Activated naive CD8-positive, alpha-beta T cell (primary cell): ENCODE measurements at regions not wholly inside any gene's neighbourhood (a gene's known extent, or its start where the extent isn't known, plus 50 kb on each side); places are given as distances from the start of the nearest gene placed in this dataset.
"Not testable (repeated sequence)": the region's sequence is repeated elsewhere in the genome, so short reads cannot be mapped to it uniquely, and the experiment has no call there.

ENCODE experiments used
- H3K27ac Mint-ChIP-seq: one replicate; pipeline ENCODE4 v1.8.0; 2021; ENCODE audit warnings: mixed read lengths
- H3K27me3 Mint-ChIP-seq: one replicate; pipeline ENCODE4 v1.8.0; 2021; ENCODE audit warnings: mixed read lengths
- H3K36me3 Mint-ChIP-seq: one replicate; pipeline ENCODE4 v1.8.0; 2021; ENCODE audit warnings: mixed read lengths
- H3K4me1 Mint-ChIP-seq: one replicate; pipeline ENCODE4 v1.8.0; 2021; ENCODE audit warnings: low read depth, mixed read lengths
- H3K4me3 Mint-ChIP-seq: one replicate; pipeline ENCODE4 v1.8.0; 2021; ENCODE audit warnings: mild to moderate bottlenecking, mixed read lengths
- H3K9me3 Mint-ChIP-seq: one replicate; pipeline ENCODE4 v1.8.0; 2021; ENCODE audit warnings: low read depth, mixed read lengths

DNA sequence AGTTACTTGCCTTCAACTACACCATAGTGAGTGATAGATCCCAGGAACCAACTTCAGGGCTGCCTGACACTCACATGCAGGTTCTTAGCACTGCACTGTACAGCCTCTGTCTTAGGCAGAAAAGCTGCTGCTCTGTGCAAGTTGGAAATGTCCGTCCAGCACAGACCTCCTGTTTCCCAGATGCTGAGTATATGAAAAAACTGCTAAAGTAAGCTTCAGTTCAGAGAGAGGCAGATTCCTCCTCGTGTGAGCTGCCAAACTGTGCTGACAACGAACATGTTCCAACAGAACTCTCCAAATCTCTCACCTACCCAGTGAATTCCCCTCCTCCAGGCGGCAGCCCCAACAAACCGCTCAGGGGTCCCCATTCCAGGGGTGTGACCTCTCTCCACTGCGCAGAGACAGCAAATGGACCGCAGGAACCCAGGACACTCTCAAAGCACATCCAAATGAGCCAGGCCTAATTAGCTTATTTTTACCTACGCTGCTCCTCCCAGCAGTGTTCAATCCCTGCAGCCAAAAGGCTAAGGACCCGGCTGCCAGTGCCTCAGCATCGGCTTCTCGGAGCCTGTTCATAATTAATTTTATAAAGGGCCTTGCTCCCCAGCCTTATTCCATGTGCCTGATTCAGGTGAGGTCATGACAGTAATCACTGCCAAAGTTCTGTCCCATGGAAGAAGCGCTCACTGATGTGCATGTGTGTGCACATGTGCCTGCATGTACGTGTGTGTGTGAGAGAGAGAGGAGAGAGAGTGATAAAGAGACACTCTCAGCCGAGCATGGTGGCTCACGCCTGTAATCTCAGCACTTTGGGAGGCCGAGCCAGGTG, 159.5 kb upstream of the AUTS2 start:
- H3K4me1 Mint-ChIP-seq, result no peaks in the 10 kb centered on the region
- H3K27me3 Mint-ChIP-seq, result peaks cover 3% of the 10 kb centered on the region
- no peak overlapping the region for H3K4me3 Mint-ChIP-seq
- no peak overlapping the region for H3K27ac Mint-ChIP-seq
- no peaks in the 10 kb centered on the region for H3K36me3 Mint-ChIP-seq
- peaks cover 8% of the 10 kb centered on the region for H3K9me3 Mint-ChIP-seq

DNA sequence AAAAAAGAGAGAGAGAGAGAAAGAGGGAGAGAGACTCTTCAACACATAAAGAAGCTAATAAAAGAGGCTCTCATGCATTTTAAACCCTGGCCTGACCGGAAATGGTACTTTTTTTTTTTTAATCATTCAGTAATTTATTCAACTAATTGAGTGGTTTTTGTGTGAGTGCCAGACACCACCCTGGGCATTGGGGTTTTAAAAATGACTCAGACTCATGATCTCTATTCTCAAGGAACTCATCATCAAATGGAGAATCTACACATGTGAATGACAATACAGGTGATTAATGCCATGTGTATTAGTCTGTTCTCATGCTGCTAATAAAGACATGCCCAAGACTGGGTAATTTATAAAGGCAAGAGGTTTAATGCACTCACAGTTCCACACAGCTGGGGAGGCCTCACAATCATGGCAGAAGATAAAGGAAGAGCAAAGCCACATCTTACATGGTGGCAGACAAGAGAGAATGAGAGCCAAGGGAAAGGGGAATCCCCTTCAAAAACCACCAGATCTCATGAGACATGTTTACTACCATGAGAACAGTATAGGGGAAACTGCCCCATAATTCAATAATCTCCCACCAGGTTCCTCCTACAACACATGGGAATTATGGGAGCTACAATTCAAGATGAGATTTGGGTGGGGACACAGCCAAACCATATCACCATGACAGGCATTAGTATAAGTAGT, 158.5 kb upstream of the AUTS2 start:
- Mint-ChIP-seq H3K27ac (no peak overlapping the region), H3K9me3 (peaks cover 11% of the 10 kb centered on the region), H3K27me3 (no peaks in the 10 kb centered on the region), H3K4me1 (no peaks in the 10 kb centered on the region), H3K4me3 (no peak overlapping the region), H3K36me3 (no peaks in the 10 kb centered on the region)

DNA sequence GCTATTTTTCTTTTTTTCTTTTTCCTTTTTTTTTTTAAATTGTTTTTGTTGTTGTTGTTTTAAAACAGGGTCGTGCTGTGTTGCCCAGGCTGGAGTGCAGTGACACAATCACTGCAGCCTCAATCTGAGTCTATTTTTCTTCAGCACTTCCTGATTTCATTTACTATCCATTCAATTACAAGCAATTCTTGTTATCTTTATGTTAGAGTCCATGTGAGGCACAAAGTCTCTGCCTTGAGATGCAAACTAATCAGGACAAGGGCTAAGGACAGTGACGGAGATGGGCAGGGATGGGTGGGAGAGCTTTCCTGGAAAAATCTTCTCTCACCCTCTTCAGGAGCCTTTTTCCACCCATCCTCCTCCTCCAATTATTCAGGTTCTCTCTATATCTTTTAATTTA, 157.3 kb upstream of the AUTS2 start:
- H3K4me3 Mint-ChIP-seq, result no peak overlapping the region

DNA sequence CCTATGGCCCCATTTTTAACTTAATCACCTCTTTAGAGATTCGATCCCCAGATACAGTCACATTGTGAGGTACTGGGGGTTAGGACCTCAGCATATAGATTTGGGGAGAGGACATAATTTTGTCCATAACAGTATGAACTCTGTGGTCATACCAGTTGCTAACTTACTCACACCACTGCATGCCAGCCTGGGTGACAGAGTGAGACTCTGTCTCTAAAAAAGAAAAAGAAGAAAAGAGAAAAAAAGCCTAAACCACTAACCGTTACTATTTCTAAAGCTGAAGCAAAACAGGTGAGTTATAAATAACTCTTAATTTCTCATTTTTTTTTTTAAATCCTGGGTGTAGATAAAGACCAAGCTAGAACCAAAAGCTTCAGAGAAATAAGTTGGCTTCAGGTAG, 155.1 kb upstream of the AUTS2 start:
- Mint-ChIP-seq H3K27me3 (no peaks in the 10 kb centered on the region), H3K9me3 (peaks cover 11% of the 10 kb centered on the region), H3K27ac (no peak overlapping the region), H3K36me3 (no peaks in the 10 kb centered on the region), H3K4me1 (no peaks in the 10 kb centered on the region), H3K4me3 (no peak overlapping the region)

More for the DNA sequence above, 157.3 kb upstream of the AUTS2 start:
- Mint-ChIP-seq H3K27me3 (no peaks in the 10 kb centered on the region), H3K27ac (no peak overlapping the region), H3K9me3 (peaks cover 11% of the 10 kb centered on the region), H3K4me1 (no peaks in the 10 kb centered on the region), H3K36me3 (no peaks in the 10 kb centered on the region)

DNA sequence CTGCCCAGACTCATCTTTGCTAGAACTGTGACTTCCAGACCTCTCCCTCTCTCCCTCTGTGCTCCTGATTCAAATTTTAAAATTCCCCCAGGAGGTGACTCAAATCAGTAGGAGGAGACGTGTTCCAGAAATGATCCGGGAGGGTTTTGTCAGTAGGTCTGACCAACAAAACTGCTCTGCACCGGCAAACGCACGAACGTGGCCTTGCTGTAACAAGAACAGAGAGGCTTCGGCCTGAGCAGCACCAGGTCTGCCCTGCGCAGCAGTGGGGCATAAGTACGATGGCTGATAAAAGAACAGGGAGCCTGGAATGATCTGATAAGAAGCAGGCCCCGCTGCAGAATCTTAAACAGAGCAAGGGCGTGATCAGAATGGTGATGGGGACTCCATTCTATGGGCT, 152.7 kb upstream of the AUTS2 start:
- no peak overlapping the region for H3K27ac Mint-ChIP-seq
- no peaks in the 10 kb centered on the region for H3K36me3 Mint-ChIP-seq
- no peaks in the 10 kb centered on the region for H3K4me1 Mint-ChIP-seq
- H3K4me3 Mint-ChIP-seq, result no peak overlapping the region
- H3K27me3 Mint-ChIP-seq, result no peaks in the 10 kb centered on the region
- H3K9me3 Mint-ChIP-seq, result peaks cover 6% of the 10 kb centered on the region

DNA sequence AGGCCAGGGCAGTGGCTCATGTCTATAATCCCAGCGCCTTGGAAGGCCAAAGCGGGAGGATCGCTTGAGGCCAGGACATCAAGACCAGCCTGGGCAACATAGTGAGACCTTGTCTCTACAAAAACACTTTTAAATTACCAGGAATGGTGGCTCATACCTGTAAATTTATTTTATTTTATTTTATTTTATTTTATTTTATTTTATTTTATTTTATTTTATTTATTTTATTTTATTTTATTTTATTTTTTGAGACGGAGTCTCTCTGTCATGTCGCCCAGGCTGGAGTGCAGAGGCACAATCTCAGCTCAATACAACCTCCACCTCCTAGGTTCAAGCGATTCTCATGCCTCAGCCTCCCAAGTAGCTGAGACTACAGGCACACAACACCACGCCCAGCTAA, 152.1 kb upstream of the AUTS2 start:
- H3K4me3 Mint-ChIP-seq, H3K27ac Mint-ChIP-seq, H3K27me3 Mint-ChIP-seq, H3K9me3 Mint-ChIP-seq, H3K36me3 Mint-ChIP-seq, H3K4me1 Mint-ChIP-seq: not testable (repeated sequence)

DNA sequence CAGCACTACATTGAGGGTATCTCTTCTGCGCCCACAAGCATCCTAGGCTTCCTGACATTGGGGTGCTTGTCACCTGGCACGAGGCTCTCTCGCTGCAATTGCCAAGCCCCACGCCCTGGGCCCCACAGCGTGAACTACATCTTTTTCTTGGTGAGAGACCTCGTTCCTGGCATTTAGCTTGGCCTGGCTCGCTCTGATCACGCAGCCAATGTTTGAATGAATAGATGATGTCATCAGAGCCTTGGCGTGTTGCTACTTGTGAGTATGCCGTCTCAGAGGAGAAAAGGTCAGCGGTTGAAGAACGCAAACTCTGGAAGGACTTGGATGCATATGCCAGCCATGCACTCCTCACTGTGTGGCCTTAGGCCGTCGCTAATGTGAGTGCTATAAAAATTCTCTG, 150.2 kb upstream of the AUTS2 start:
- Mint-ChIP-seq H3K27ac (no peak overlapping the region), H3K9me3 (peaks cover 3% of the 10 kb centered on the region), H3K4me3 (no peak overlapping the region), H3K27me3 (no peaks in the 10 kb centered on the region), H3K36me3 (no peaks in the 10 kb centered on the region), H3K4me1 (no peaks in the 10 kb centered on the region)

DNA sequence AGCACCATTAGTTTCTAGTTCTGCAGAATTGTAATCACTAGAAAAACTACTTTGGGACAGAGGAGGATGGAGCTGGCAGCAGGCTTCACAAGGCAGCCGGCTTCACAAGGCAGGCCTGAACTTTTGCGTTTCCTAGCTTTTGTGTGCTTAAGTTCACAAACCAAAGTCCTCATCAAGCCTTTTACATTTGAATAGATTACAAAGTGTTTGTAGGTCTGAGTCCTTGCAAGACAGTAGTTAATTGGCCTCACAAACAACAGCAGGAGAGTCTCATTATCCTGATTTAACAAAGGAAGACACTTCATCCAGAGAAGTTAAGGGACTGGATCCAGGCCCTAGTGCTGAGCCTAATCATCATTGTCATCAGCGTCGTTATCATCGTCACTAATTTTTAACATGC, 147.8 kb upstream of the AUTS2 start:
- H3K4me3 Mint-ChIP-seq, result no peak overlapping the region
- H3K9me3 Mint-ChIP-seq, result no peaks in the 10 kb centered on the region
- no peaks in the 10 kb centered on the region for H3K27me3 Mint-ChIP-seq
- no peak overlapping the region for H3K27ac Mint-ChIP-seq
- H3K4me1 Mint-ChIP-seq, result no peaks in the 10 kb centered on the region
- H3K36me3 Mint-ChIP-seq, result no peaks in the 10 kb centered on the region

DNA sequence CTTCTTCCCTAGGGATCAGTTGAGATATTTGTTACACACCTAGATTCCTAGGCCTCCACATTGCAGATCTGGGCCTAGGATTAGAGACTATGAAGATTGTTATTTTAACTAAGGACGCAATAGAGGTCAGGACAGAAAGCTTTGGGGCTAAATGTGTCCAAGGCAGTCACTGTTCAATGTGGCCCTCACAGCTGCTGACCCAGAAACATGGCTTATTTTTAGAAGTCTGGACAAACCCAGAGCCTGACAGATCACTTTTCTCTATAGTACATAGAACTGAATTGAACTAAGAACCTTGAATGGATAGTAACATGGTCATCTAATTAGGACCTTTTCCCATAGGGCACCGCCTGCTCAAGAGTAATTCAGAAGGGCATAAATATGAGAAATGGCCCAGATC, 146.6 kb upstream of the AUTS2 start:
- Mint-ChIP-seq H3K4me1 (no peaks in the 10 kb centered on the region), H3K27me3 (no peaks in the 10 kb centered on the region), H3K27ac (no peak overlapping the region), H3K9me3 (no peaks in the 10 kb centered on the region), H3K36me3 (no peaks in the 10 kb centered on the region), H3K4me3 (no peak overlapping the region)

DNA sequence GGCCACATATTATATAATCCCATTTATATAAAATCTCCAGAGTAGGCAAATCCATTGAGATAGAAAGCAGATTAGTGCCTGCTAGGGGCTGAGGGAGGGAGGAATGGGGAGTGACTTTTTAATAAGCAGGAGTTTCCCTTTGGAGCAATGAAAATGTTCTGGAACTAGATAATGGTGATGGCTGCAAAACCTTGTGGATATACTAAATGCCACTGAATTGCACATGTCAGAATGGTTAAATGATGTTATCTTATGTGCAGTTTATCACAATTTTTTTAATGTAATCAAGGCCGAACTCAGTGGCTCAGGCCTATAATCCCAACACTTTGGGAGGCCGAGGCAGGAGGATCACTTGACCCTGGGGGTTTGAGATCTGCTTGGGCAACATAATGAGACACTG, 145.5 kb upstream of the AUTS2 start:
- no peaks in the 10 kb centered on the region for H3K27me3 Mint-ChIP-seq
- no peaks in the 10 kb centered on the region for H3K9me3 Mint-ChIP-seq
- no peak overlapping the region for H3K27ac Mint-ChIP-seq
- no peaks in the 10 kb centered on the region for H3K36me3 Mint-ChIP-seq
- no peaks in the 10 kb centered on the region for H3K4me1 Mint-ChIP-seq
- H3K4me3 Mint-ChIP-seq, result no peak overlapping the region

DNA sequence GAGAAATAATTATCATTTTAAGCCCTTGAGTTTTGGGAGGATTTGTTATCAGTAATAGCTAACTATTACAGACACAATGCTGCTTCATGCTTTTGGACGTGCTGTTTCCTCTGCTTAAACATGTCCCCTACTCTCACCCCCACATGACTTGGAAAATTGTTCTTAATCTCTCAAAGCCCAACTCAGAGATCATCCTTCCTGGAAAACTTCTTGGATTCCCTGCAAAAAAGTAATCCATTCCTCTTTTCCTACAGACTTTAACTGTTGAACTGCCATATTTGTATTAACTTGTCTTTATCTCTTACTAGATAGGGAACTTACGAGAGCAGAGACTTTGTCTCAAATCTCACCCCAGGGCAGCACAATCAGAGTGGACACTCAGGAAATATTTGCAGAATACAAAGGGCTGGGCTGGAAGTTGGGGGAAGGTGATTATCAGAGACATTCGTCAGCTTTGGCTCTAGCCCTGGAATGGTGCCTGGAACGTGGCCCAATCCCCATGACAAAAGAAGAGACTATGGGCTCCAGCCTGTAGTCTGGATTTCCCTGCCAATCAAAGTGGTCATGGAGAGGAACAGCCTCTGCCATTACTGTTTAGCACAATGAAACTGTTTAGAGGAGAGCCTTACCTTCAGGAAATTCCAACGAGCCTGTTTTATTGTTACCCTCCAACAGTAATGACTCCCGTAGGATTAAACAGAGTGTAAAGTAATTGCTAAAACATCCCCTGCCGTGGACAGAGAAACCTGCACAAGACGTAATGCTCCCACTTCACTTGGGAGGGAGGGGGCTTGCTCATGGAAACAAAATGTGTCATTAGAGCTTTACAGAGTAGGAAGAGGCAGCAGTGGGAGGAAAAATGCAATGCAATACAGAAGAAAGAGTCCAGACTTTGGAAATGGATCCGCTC, 140.4 kb upstream of the AUTS2 start:
- no peak overlapping the region for H3K27ac Mint-ChIP-seq
- H3K27me3 Mint-ChIP-seq, result no peaks in the 10 kb centered on the region
- H3K4me1 Mint-ChIP-seq, result no peaks in the 10 kb centered on the region
- H3K9me3 Mint-ChIP-seq, result no peaks in the 10 kb centered on the region
- H3K36me3 Mint-ChIP-seq, result no peaks in the 10 kb centered on the region
- H3K4me3 Mint-ChIP-seq, result no peak overlapping the region

DNA sequence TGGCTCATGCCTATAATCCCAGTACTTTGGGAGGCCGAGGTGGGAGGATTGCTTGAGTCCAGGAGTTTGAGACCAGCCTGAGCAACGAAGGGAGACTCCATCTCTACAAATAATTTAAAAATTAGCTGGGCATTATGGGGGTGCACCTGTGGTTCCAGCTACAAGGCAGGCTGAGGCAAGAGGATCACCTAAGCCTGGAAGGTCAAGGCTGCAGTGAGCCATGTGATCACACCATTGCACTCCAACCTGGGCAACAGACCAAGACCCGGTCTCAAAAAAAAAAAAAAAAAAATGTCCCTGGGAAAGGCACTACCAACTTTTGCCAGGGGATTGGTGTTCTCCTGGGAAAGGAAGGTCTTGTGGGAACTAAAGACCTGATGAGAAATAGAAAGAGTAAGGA, 134.2 kb upstream of the AUTS2 start:
- H3K27ac Mint-ChIP-seq, result no peak overlapping the region
- no peaks in the 10 kb centered on the region for H3K4me1 Mint-ChIP-seq
- H3K27me3 Mint-ChIP-seq, result no peaks in the 10 kb centered on the region
- no peaks in the 10 kb centered on the region for H3K36me3 Mint-ChIP-seq
- H3K9me3 Mint-ChIP-seq, result no peaks in the 10 kb centered on the region
- no peak overlapping the region for H3K4me3 Mint-ChIP-seq

DNA sequence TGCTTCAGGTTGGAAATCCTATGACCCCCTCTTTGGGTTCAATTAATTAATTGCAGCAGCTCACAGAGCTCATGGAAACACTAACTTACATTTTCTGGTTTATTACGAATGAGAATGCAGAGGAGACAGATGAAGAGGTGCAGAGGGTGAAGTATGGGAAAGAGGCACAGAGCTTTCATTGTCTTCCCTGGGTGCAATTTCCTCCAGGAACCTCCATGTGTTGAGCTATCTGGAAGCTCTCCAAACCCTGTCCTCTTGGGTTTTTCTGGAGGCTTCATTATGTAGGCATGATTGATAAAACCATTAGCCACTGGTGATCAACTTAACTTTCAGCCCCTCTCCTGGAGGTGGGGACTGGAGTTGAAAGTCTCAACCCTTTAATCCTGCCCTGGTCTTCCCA, 133.0 kb upstream of the AUTS2 start:
- no peaks in the 10 kb centered on the region for H3K27me3 Mint-ChIP-seq

DNA sequence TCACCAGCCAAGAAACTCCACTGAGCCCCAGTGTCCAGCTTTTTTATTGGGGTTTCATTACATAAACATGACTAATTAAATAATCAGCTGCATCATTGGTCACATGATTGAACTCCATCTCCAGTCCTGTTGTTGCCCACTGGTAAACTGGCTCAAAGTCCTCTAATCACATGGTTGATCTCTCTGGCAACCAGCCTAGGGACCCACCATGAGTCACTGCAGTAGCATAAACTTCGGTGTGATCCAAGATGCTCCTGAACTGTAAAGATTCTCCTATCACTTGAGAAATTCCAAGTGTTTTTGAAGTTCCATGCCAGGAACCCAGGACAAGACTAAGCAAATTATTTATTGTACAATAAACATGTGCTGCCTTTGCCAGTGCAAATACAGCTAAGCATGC, 130.4 kb upstream of the AUTS2 start:
- Mint-ChIP-seq H3K9me3 (no peaks in the 10 kb centered on the region), H3K4me3 (no peak overlapping the region), H3K4me1 (no peaks in the 10 kb centered on the region), H3K27me3 (no peaks in the 10 kb centered on the region), H3K36me3 (no peaks in the 10 kb centered on the region), H3K27ac (no peak overlapping the region)

More for the DNA sequence above, 133.0 kb upstream of the AUTS2 start:
- Mint-ChIP-seq H3K27ac (no peak overlapping the region), H3K36me3 (no peaks in the 10 kb centered on the region), H3K4me3 (no peak overlapping the region), H3K9me3 (no peaks in the 10 kb centered on the region), H3K4me1 (no peaks in the 10 kb centered on the region)

DNA sequence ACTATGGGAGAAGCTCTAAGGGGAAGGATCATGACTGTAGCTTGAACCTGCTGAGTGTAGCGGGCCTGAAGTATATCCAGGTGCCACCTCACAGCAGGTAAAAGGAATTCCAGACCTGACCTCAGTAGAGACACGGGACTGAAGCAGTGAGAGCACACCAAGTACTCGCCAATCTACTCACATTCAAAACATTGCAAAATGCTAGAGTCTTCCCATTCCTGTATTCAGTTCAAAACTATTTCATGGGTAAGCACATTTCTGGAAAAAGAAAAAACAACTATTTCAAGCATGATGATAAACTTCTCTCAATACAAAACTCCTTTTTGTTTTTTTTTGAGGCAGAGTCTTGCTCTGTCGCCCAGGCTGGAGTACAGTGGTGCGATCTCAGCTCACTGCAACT, 121.9 kb upstream of the AUTS2 start:
- Mint-ChIP-seq H3K9me3 (no peaks in the 10 kb centered on the region), H3K36me3 (no peaks in the 10 kb centered on the region), H3K27me3 (no peaks in the 10 kb centered on the region), H3K4me1 (no peaks in the 10 kb centered on the region), H3K4me3 (no peak overlapping the region), H3K27ac (no peak overlapping the region)
